ENCODE measurements at regions not wholly inside any gene's neighbourhood (a gene's known extent, or its start where the extent isn't known, plus 50 kb on each side); places are given as distances from the start of the nearest gene placed in this dataset.

DNA sequence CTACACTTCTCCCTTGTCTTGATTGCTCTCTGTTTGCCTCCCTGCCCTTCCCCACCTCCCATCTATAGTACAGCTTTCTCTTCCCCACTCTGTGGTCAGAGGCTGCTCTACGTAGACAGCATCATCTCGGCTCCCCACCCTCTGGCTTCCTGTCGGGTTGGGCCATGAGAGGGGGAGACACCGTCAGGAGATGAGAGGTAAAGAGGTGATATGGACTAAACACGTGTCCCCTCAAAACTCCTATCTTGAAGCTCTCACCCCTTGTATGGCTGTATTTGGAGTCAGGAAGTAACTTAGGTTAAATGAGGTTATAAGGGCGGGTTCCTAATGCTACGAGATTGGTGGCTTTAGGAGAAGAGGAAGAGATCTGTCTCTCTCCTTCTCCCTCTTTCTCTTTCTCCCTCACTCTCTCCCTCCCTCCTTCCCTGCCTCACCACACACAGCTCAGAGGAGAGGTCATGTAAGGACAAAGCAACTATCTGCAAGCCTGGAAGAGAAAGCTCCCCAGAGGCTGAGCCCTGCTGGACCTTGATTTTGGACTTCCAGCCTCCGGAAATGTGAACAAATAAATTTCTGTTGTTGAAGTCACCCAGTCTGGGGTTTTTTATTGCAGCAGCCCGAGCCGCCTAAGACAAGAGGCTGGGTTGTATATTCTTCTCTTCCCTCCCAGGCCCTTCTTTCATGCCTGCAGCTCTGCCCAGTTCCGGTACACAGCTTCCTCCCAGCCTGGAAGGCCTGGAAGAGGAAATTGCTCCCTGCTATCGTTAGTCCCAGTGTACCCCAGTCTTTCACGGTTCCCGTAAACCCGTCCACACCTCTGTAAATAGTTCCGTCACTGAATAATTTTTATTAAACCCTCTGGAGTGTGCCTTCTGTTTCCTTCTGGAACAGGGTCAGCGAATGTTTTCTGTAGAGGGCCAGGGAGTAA lies 138.0 kb downstream of the AKAIN1 start:
- Histone ChIP-seq H3K4me3 (ENCODE audit: insufficient read depth, low read depth, low read length) (no peak overlapping the region), H3K27ac (ENCODE audit: insufficient read depth, low read depth, low read length, poor library complexity, severe bottlenecking) (no peak overlapping the region), H3K4me1 (ENCODE audit: control insufficient read depth, insufficient read depth, low read length) (no peaks in the 10 kb centered on the region), H3K9me3 (ENCODE audit: control insufficient read depth, low read length) (no peaks in the 10 kb centered on the region), H3K27me3 (ENCODE audit: control insufficient read depth, insufficient read depth, low read length, poor library complexity, severe bottlenecking) (no peaks in the 10 kb centered on the region), H3K36me3 (ENCODE audit: control insufficient read depth, insufficient read depth, low read length) (no peaks in the 10 kb centered on the region)
- 84 to 87% methylated on average over 15 to 17 of the region's 17 CpGs for WGBS, 2 experiments

DNA sequence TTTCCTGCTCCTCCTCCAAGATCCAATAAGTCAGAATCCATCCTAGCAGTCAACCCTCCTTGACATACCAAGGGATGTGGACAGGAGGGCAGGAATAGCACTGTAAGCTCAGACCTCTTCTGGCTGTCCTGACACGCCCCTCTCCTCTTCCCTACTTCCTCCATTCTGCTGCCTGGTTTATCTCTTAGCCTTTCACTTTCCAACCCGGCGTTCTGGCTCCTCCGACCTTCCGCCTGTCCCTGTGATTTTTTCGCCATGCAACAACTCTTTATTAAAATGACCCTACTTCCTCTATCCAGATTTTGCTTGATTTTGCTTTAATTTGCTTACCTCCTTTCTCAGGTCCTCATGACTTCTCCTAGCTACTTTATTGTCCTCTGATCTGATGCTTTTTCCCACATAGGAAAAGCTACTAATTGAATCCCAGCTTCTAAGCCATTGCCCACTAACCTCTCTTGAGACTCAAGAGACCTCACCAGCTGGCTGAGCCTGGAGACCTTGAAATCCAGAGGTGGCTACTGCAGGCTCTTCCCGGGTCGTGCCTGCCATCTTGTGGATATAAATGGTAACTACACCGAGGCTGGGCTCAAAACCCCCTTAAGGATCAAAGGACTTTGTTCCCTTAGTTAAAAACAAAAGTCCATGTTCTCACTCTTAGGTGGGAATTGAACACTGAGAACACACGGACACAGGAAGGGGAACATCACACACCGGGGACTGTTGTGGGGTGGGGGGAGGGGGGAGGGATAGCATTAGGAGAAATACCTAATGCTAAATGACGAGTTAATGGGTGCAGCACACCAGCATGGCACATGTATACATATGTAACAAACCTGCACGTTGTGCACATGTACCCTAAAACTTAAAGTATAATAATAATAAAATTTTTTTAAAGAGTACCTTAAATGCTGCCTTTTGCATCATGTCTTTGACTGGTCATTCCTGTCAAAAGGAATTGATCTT lies 139.4 kb downstream of the AKAIN1 start:
- Histone ChIP-seq H3K4me3 (ENCODE audit: insufficient read depth, low read depth, low read length) (no peak overlapping the region), H3K36me3 (ENCODE audit: control insufficient read depth, insufficient read depth, low read length) (no peaks in the 10 kb centered on the region), H3K9me3 (ENCODE audit: control insufficient read depth, low read length) (no peaks in the 10 kb centered on the region), H3K27me3 (ENCODE audit: control insufficient read depth, insufficient read depth, low read length, poor library complexity, severe bottlenecking) (no peaks in the 10 kb centered on the region), H3K27ac (ENCODE audit: insufficient read depth, low read depth, low read length, poor library complexity, severe bottlenecking) (no peak overlapping the region), H3K4me1 (ENCODE audit: control insufficient read depth, insufficient read depth, low read length) (no peaks in the 10 kb centered on the region)
- WGBS, 2 experiments: 48 to 56% methylated on average over 9 to 11 of the region's 13 CpGs

DNA sequence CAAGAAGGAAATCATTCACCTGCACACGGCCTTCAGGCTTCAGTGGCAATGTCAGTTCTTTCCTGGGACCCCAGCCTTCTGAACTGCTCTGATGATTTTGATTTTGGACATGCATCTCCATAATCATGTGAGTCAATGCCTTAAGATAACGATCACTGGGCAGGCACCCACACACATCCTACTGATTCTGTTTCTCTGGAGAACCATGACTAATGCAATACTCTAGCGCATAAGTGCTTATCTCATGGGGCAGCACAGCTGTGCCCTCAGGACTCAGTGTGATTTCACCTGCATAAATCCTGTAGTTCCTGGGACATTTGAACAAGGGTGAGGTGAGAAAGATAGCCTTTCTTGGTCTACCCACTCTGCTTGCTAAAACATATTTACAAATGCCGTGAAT lies 144.6 kb downstream of the AKAIN1 start:
- Histone ChIP-seq H3K27me3 (ENCODE audit: control insufficient read depth, insufficient read depth, low read length, poor library complexity, severe bottlenecking) (no peaks in the 10 kb centered on the region), H3K4me3 (ENCODE audit: insufficient read depth, low read depth, low read length) (no peak overlapping the region), H3K36me3 (ENCODE audit: control insufficient read depth, insufficient read depth, low read length) (no peaks in the 10 kb centered on the region), H3K4me1 (ENCODE audit: control insufficient read depth, insufficient read depth, low read length) (no peaks in the 10 kb centered on the region), H3K27ac (ENCODE audit: insufficient read depth, low read depth, low read length, poor library complexity, severe bottlenecking) (no peak overlapping the region), H3K9me3 (ENCODE audit: control insufficient read depth, low read length) (no peaks in the 10 kb centered on the region)
- WGBS, 2 experiments: 92 to 94% methylated on average over 4 of the region's 4 CpGs

DNA sequence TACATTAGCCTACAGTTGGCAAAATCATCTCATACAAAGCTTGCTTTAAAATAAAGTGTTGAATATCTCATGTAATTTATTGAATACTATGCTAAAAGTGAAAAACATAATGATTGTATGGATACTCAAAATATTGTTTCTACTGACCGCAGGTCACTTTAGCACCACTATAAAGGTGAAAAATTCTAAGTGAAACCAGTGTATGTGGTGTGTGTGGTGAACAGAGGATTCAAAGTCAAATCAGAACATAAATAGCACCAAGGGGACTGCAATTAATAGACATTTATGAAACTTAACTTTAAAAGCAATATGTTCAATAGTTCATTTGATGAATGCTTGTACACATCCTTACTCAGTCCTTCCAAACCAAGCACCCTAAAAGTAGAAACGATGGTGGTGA lies 145.8 kb downstream of the AKAIN1 start:
- Histone ChIP-seq H3K4me3 (ENCODE audit: insufficient read depth, low read depth, low read length) (no peak overlapping the region), H3K36me3 (ENCODE audit: control insufficient read depth, insufficient read depth, low read length) (no peaks in the 10 kb centered on the region), H3K27ac (ENCODE audit: insufficient read depth, low read depth, low read length, poor library complexity, severe bottlenecking) (no peak overlapping the region), H3K9me3 (ENCODE audit: control insufficient read depth, low read length) (no peaks in the 10 kb centered on the region), H3K4me1 (ENCODE audit: control insufficient read depth, insufficient read depth, low read length) (no peaks in the 10 kb centered on the region), H3K27me3 (ENCODE audit: control insufficient read depth, insufficient read depth, low read length, poor library complexity, severe bottlenecking) (no peaks in the 10 kb centered on the region)
- 89 to 92% methylated on average over 1 to 2 of the region's 2 CpGs for WGBS, 2 experiments

DNA sequence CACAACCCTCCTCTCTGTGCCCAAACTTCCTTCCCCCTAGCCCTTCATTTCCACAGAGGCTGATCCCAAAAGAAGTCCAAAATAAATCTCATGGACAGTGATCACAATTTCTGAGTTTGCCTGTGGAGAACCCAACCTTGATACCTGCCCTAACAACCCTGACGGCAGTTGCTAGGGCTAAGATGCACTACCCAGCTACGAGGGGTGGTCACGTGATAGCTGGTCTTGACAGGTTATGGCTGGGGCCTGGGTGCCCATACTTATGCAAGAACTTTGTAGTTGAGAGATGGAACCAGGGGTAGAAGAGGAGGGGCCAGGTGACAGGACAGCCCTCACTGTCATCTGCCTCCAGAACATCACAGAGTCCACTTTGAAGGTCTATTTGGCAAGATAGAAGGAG lies 147.9 kb downstream of the AKAIN1 start:
- no peaks in the 10 kb centered on the region for H3K36me3 ChIP-seq (ENCODE audit: control insufficient read depth, insufficient read depth, low read length)
- no peaks in the 10 kb centered on the region for H3K9me3 ChIP-seq (ENCODE audit: control insufficient read depth, low read length)
- 96 to 97% methylated on average over 3 of the region's 3 CpGs for WGBS, 2 experiments
- H3K27ac ChIP-seq (ENCODE audit: insufficient read depth, low read depth, low read length, poor library complexity, severe bottlenecking): no peak overlapping the region
- H3K4me3 ChIP-seq (ENCODE audit: insufficient read depth, low read depth, low read length): no peak overlapping the region
- H3K4me1 ChIP-seq (ENCODE audit: control insufficient read depth, insufficient read depth, low read length): no peaks in the 10 kb centered on the region
- H3K27me3 ChIP-seq (ENCODE audit: control insufficient read depth, insufficient read depth, low read length, poor library complexity, severe bottlenecking): no peaks in the 10 kb centered on the region

DNA sequence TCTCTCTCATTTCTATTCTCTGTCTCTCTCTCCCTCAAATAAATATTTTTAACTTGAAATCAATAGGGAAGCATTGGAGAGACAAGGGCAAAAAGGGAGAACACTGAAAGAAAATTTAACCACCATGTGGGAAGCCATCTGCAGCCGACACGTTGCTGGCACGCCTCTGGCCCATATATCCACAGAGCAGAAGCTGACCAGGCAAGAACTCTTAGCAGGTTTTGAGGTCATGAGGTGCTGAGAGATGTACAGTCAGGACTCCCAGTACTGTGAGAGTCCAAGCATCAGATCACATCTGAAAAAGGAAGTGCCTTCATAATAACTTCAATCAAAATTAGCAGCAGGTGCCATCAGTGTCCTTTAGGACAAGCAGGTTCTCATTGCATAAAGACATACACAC lies 156.6 kb downstream of the AKAIN1 start:
- no peaks in the 10 kb centered on the region for H3K9me3 ChIP-seq (ENCODE audit: control insufficient read depth, low read length)
- no peaks in the 10 kb centered on the region for H3K27me3 ChIP-seq (ENCODE audit: control insufficient read depth, insufficient read depth, low read length, poor library complexity, severe bottlenecking)
- H3K27ac ChIP-seq (ENCODE audit: insufficient read depth, low read depth, low read length, poor library complexity, severe bottlenecking): no peak overlapping the region
- 87 to 94% methylated on average over 3 of the region's 3 CpGs for WGBS, 2 experiments
- no peak overlapping the region for H3K4me3 ChIP-seq (ENCODE audit: insufficient read depth, low read depth, low read length)
- no peaks in the 10 kb centered on the region for H3K4me1 ChIP-seq (ENCODE audit: control insufficient read depth, insufficient read depth, low read length)
- H3K36me3 ChIP-seq (ENCODE audit: control insufficient read depth, insufficient read depth, low read length): no peaks in the 10 kb centered on the region

DNA sequence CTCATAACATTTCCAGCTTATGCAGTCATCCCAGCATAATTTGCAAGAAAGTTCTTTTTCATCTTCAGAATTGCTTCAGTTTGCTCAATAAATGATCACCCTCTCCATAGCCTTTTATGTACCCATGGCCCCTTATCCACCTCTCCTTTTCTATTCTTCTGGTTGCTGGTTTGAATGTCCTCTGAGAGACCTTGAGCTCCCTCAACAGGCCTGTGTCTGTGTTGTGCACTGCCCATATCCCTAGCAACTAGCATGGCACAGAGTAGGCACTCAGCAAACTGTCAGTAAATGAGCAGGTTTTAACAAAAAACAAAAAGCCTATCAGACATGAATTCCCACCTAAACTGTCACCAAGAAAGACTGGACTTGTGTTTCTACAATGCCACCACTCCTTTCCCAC lies 160.5 kb downstream of the AKAIN1 start:
- no peaks in the 10 kb centered on the region for H3K4me1 ChIP-seq (ENCODE audit: control insufficient read depth, insufficient read depth, low read length)
- H3K4me3 ChIP-seq (ENCODE audit: insufficient read depth, low read depth, low read length): no peak overlapping the region
- no peaks in the 10 kb centered on the region for H3K27me3 ChIP-seq (ENCODE audit: control insufficient read depth, insufficient read depth, low read length, poor library complexity, severe bottlenecking)
- H3K9me3 ChIP-seq (ENCODE audit: control insufficient read depth, low read length): peaks cover 2% of the 10 kb centered on the region
- no peak overlapping the region for H3K27ac ChIP-seq (ENCODE audit: insufficient read depth, low read depth, low read length, poor library complexity, severe bottlenecking)
- no peaks in the 10 kb centered on the region for H3K36me3 ChIP-seq (ENCODE audit: control insufficient read depth, insufficient read depth, low read length)

DNA sequence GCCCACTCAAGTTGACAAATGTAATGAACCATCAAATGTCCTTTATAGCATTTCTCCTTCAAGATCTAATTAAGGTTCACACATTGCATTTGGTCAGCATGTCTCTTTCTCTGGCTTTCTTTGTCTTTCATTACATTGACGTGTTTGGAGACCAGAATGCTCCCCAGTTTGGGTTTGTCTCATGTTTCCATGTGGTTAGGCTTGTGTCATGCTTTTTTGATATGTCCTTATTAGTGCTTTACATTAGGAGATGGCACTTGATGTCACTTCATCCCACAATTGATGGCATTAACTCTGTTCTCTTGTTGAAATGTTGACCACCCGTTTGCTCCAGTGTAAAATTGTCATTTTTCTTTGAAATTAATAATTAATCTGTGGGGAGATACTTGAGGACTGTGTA lies 165.8 kb downstream of the AKAIN1 start:
- Histone ChIP-seq H3K4me1 (ENCODE audit: control insufficient read depth, insufficient read depth, low read length) (peaks cover 6% of the 10 kb centered on the region), H3K36me3 (ENCODE audit: control insufficient read depth, insufficient read depth, low read length) (no peaks in the 10 kb centered on the region), H3K4me3 (ENCODE audit: insufficient read depth, low read depth, low read length) (no peak overlapping the region), H3K9me3 (ENCODE audit: control insufficient read depth, low read length) (peaks cover 2% of the 10 kb centered on the region), H3K27me3 (ENCODE audit: control insufficient read depth, insufficient read depth, low read length, poor library complexity, severe bottlenecking) (no peaks in the 10 kb centered on the region), H3K27ac (ENCODE audit: insufficient read depth, low read depth, low read length, poor library complexity, severe bottlenecking) (no peak overlapping the region)
- WGBS, 2 experiments: 89% methylated on average over 2 of the region's 2 CpGs; no CpG with 5 or more reads in 1 of the 2 experiments

DNA sequence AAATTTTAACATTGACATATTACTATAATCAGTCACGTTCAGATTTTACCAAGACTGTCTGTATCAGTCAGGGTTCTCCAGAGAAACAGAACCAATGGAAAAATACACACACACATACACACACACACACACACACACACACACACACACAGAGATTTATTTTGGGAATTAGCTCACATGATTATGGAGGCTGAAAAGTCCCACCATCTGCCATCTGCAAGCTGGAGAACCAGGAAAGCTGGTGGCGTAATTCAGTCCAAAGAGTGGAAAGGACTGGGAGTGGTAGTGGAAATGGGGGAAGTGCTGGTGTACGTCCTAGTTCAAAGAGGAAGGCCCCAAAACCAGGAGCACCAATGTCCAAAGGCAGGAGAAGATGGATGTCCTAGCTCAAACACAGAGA lies 166.4 kb downstream of the AKAIN1 start:
- Histone ChIP-seq H3K27me3 (ENCODE audit: control insufficient read depth, insufficient read depth, low read length, poor library complexity, severe bottlenecking) (no peaks in the 10 kb centered on the region), H3K4me1 (ENCODE audit: control insufficient read depth, insufficient read depth, low read length) (peaks cover 6% of the 10 kb centered on the region)
- 65 to 88% methylated on average over 2 to 3 of the region's 3 CpGs for WGBS, 2 experiments

DNA sequence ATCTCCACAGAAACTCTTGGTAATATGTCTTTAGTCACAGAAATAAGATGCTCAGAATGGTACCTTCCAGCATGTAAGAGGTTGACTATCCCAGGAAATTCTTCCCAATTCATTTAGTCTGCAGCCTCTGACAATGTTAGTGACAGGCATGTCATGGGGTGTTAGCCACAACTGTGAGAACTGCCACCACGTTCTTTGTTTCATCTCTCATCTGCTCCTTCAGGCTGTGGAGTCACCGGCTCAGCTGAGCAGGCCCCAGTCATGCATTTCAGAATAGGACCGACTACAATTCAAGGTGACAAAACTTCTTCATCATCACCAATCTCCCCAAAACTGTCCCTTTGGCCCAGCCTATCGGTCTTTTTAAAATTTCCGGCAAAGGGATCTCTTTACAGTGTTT lies 167.5 kb downstream of the AKAIN1 start:
- H3K27me3 ChIP-seq (ENCODE audit: control insufficient read depth, insufficient read depth, low read length, poor library complexity, severe bottlenecking): no peaks in the 10 kb centered on the region

More for the DNA sequence above, 166.4 kb downstream of the AKAIN1 start:
- peaks cover 2% of the 10 kb centered on the region for H3K9me3 ChIP-seq (ENCODE audit: control insufficient read depth, low read length)
- H3K4me3 ChIP-seq (ENCODE audit: insufficient read depth, low read depth, low read length): no peak overlapping the region
- no peaks in the 10 kb centered on the region for H3K36me3 ChIP-seq (ENCODE audit: control insufficient read depth, insufficient read depth, low read length)
- no peak overlapping the region for H3K27ac ChIP-seq (ENCODE audit: insufficient read depth, low read depth, low read length, poor library complexity, severe bottlenecking)

More for the DNA sequence above, 167.5 kb downstream of the AKAIN1 start:
- H3K36me3 ChIP-seq (ENCODE audit: control insufficient read depth, insufficient read depth, low read length): no peaks in the 10 kb centered on the region
- peaks cover 6% of the 10 kb centered on the region for H3K4me1 ChIP-seq (ENCODE audit: control insufficient read depth, insufficient read depth, low read length)
- no peak overlapping the region for H3K4me3 ChIP-seq (ENCODE audit: insufficient read depth, low read depth, low read length)
- WGBS, 2 experiments: 74 to 75% methylated on average over 5 of the region's 5 CpGs
- peaks cover 2% of the 10 kb centered on the region for H3K9me3 ChIP-seq (ENCODE audit: control insufficient read depth, low read length)
- H3K27ac ChIP-seq (ENCODE audit: insufficient read depth, low read depth, low read length, poor library complexity, severe bottlenecking): no peak overlapping the region

Data from ectodermal cell (in vitro differentiated cells).